HCT116 (cell line): ENCODE measurements at regions not wholly inside any gene's neighbourhood (a gene's known extent, or its start where the extent isn't known, plus 50 kb on each side); places are given as distances from the start of the nearest gene placed in this dataset.

Source experiments
- EZH2 ChIP-seq: fragments of 200-600 bp; sonication (generic); IDR thresholded peaks from 2 replicates; pipeline ENCODE4 v1.6.1; 2017; ENCODE audit warnings: antibody characterized with exemption, mixed run types
- JUND ChIP-seq: IDR thresholded peaks from 2 replicates; pipeline ENCODE4 v1.6.1; 2012
- POLR2A ChIP-seq: IDR thresholded peaks from 2 replicates; pipeline ENCODE4 v1.7.0; 2011; ENCODE audit warnings: borderline replicate concordance; ENCODE audit not compliant: insufficient read depth, insufficient read length; ENCODE audit errors: extremely low read depth
- SIN3A ChIP-seq: IDR thresholded peaks from 2 replicates; pipeline ENCODE4 v1.6.1; 2012; ENCODE audit warnings: low read depth
- SRF ChIP-seq: IDR thresholded peaks from 2 replicates; pipeline ENCODE4 v1.6.1; 2012; ENCODE audit warnings: low read depth
- TCF7L2 ChIP-seq: IDR thresholded peaks from 2 replicates; pipeline ENCODE4 v1.7.0; 2011; ENCODE audit warnings: borderline replicate concordance, inconsistent platforms; ENCODE audit not compliant: insufficient read depth, insufficient read length; ENCODE audit errors: extremely low read depth

- no peak for TF ChIP-seq JUND
- no peak for TF ChIP-seq TCF7L2
- no peak for TF ChIP-seq SIN3A
- TF ChIP-seq EZH2, result no peak
- TF ChIP-seq POLR2A, result no peak
- no peak for TF ChIP-seq SRF
Observed at GRCh38 chr3:145900056-145900829, 260.7 kb downstream of the PLOD2 start.
